K562 (cell line): ENCODE measurements at regions not wholly inside any gene's neighbourhood (a gene's known extent, or its start where the extent isn't known, plus 50 kb on each side); places are given as distances from the start of the nearest gene placed in this dataset.

Experiments
- ATAC-seq: fragments of 200-7000 bp; cut with Tn5 transposase; 3 replicates; pipeline ENCODE4 v1.9.1; 2020; ENCODE audit warnings: moderate library complexity
- BruUV-seq: library from RNA; stranded (reverse); fragments of 400-500 nt; replicated peaks from 2 replicates; lab custom pipeline; 2021; lab: Mats Ljungman, UMichigan
- CTCF ChIA-PET: fragments of 300-600 bp; formaldehyde crosslinking; extraction: SDS; loops from one replicate; lab custom pipeline; 2021; ENCODE audit warnings: low intra/inter-chr PET ratio; lab: Yijun Ruan, JAX
- POLR2A ChIA-PET: fragments of 300-600, 350-650 bp; sonication (Branson Sonifier 250); formaldehyde crosslinking; extraction: SDS; loops from one replicate; lab custom pipeline; 2021; ENCODE audit warnings: antibody characterized with exemption, inconsistent platforms; lab: Yijun Ruan, JAX
- DNase-seq, 4 experiments: peaks; one replicate each; pipeline versions ENCODE4 v3.0.0 to v3.0.0-alpha.2; 2011 to 2018; ENCODE audit warnings: low spot score in 3 of 4, mixed read lengths in 3 of 4; ENCODE audit errors: extremely low read depth in 1 of 4
- FAIRE-seq: peaks from 2 replicates; lab custom pipeline; 2011; peaks lifted over from hg19 to GRCh38; lab: Jason Lieb, UNC
- H2AFZ ChIP-seq: 2 replicates; pipeline ENCODE4 v1.6.0; 2011; ENCODE audit warnings: low read depth, low read length, control low read depth, inconsistent platforms
- H3K27ac ChIP-seq: fragments of 200-600 bp; 3 replicates; pipeline ENCODE4 v1.8.0; 2011; ENCODE audit warnings: low read depth, mild to moderate bottlenecking, control low read depth, inconsistent platforms, low read length, moderate library complexity, mixed read lengths; ENCODE audit errors: extremely low read depth
- H3K27me3 ChIP-seq, 2 experiments: fragments of 300-600 bp in 1 of 2; 2 replicates in 1 of 2; 3 replicates in 1 of 2; pipeline versions ENCODE4 v1.6.0 to v1.8.0; 2011; ENCODE audit warnings: inconsistent platforms in 2 of 2, low read length in 2 of 2, mild to moderate bottlenecking in 1 of 2, mixed read lengths in 1 of 2, moderate library complexity in 1 of 2; ENCODE audit not compliant: control insufficient read depth in 2 of 2, insufficient read depth in 2 of 2
- H3K36me3 ChIP-seq: fragments of 300-600 bp; 3 replicates; pipeline ENCODE4 v1.8.0; 2011; ENCODE audit warnings: mild to moderate bottlenecking, low read length, inconsistent platforms; ENCODE audit not compliant: control insufficient read depth, insufficient read depth
- H3K4me1 ChIP-seq, 2 experiments: fragments of 200-600 bp in 1 of 2; replicated peaks in 1 of 2; 2 replicates in 1 of 2; 3 replicates in 1 of 2; pipeline versions ENCODE4 v1.5.1 to v1.8.0; 2011; ENCODE audit warnings: inconsistent platforms in 2 of 2, low read length in 2 of 2, mild to moderate bottlenecking in 1 of 2, mixed read lengths in 1 of 2, moderate library complexity in 1 of 2; ENCODE audit not compliant: control insufficient read depth in 2 of 2, insufficient read depth in 2 of 2
- H3K4me2 ChIP-seq: 2 replicates; pipeline ENCODE4 v1.6.1; 2011; ENCODE audit warnings: low read length, control low read depth, inconsistent platforms, mixed read lengths; ENCODE audit not compliant: insufficient read depth
- H3K4me3 ChIP-seq: fragments of 200-600 bp; sonication (generic), shearing (Covaris generic); 2 replicates; pipeline ENCODE4 v1.5.1; 2016; ENCODE audit warnings: control low read depth, inconsistent platforms
- H3K79me2 ChIP-seq: fragments of 200-600 bp; 3 replicates; pipeline ENCODE4 v1.8.0; 2011; ENCODE audit warnings: low read length, inconsistent platforms; ENCODE audit not compliant: control insufficient read depth, insufficient read depth
- H3K9ac ChIP-seq, 2 experiments: 2 replicates each; pipeline versions ENCODE4 v1.6.0 to v1.6.1; 2011; ENCODE audit warnings: low read depth in 2 of 2, low read length in 2 of 2, control low read depth in 1 of 2, inconsistent platforms in 1 of 2, mild to moderate bottlenecking in 1 of 2, mixed read lengths in 1 of 2; ENCODE audit not compliant: insufficient read depth in 1 of 2
- H3K9me1 ChIP-seq: one replicate; pipeline ENCODE4 v1.6.0; 2011; ENCODE audit warnings: inconsistent platforms, mild to moderate bottlenecking, low read length, moderate library complexity; ENCODE audit not compliant: control insufficient read depth, insufficient read depth
- H3K9me3 ChIP-seq: replicated peaks from 2 replicates; pipeline ENCODE4 v1.5.1; 2011; ENCODE audit warnings: low read depth, low read length, inconsistent platforms; ENCODE audit not compliant: control insufficient read depth, insufficient read depth
- H4K20me1 ChIP-seq: replicated peaks from 2 replicates; pipeline ENCODE4 v1.6.1; 2011; ENCODE audit warnings: low read length, inconsistent platforms, mixed read lengths; ENCODE audit not compliant: control insufficient read depth, insufficient read depth
- CEBPG ChIP-seq, 3 experiments: fragments of 200-800 bp in 1 of 3; sonication (Bioruptor generic) in 1 of 3; sonication (generic) in 1 of 3; formaldehyde crosslinking in 1 of 3; IDR thresholded peaks in 2 of 3; conservative IDR thresholded peaks in 1 of 3; 2 replicates each; pipeline versions ENCODE4 v1.6.1 to v1.8.0; 2016 to 2022; ENCODE audit warnings: missing compliant biosample characterization in 2 of 3, missing genetic modification characterization in 2 of 3, mild to moderate bottlenecking in 1 of 3, missing genetic modification reagents in 1 of 3
- GATAD2B ChIP-seq: fragments of 450-650 bp; IDR thresholded peaks from 2 replicates; pipeline ENCODE4 v1.6.1; 2017; ENCODE audit warnings: mild to moderate bottlenecking, borderline replicate concordance
- JUNB ChIP-seq: fragments of 450-650 bp; formaldehyde crosslinking; conservative IDR thresholded peaks from 2 replicates; pipeline ENCODE4 v1.4.0; 2020; ENCODE audit warnings: mild to moderate bottlenecking
- PCBP1 ChIP-seq: fragments of 200-400 bp; formaldehyde crosslinking; IDR thresholded peaks from 2 replicates; pipeline ENCODE4 v1.6.1; 2018; ENCODE audit warnings: mild to moderate bottlenecking, low read depth, low read length; ENCODE audit not compliant: poor library complexity, severe bottlenecking
- PHB ChIP-seq: fragments of 250-450 bp; sonication (Bioruptor Pico); IDR thresholded peaks from 2 replicates; pipeline ENCODE4 v1.5.0; 2021
- POLR2A ChIP-seq: fragments of 450-650 bp; conservative IDR thresholded peaks from 2 replicates; pipeline ENCODE4 v1.6.1; 2016
- POLR2G ChIP-seq: fragments of 200-400 bp; formaldehyde crosslinking; IDR thresholded peaks from 2 replicates; pipeline ENCODE4 v1.6.1; 2017; ENCODE audit warnings: low read depth, mild to moderate bottlenecking, antibody characterized with exemption, low read length, moderate library complexity
- PRMT5 ChIP-seq: sonication (generic); formaldehyde crosslinking; IDR thresholded peaks from 2 replicates; pipeline ENCODE4 v1.5.0; 2020; ENCODE audit warnings: missing genetic modification reagents
- RBFOX2 ChIP-seq: fragments of 200-400 bp; formaldehyde crosslinking; IDR thresholded peaks from 2 replicates; pipeline ENCODE4 v1.6.1; 2017; ENCODE audit warnings: low read depth, mild to moderate bottlenecking, low read length, moderate library complexity
- SMC3 ChIP-seq: conservative IDR thresholded peaks from 2 replicates; pipeline ENCODE4 v1.6.1; 2011; ENCODE audit warnings: low read depth, low read length, improper control_type of control experiment; ENCODE audit not compliant: insufficient read depth
- ZNF24 ChIP-seq: fragments of 450-650 bp; IDR thresholded peaks from 2 replicates; pipeline ENCODE4 v1.6.1; 2016
- ZNF445 ChIP-seq: fragments of 250-450 bp; sonication (Bioruptor Pico); IDR thresholded peaks from 2 replicates; pipeline ENCODE4 v1.4.0; 2020; ENCODE audit warnings: low read depth, mild to moderate bottlenecking, moderate library complexity
- ZNF696 ChIP-seq: fragments of 250-450 bp; sonication (Bioruptor Pico); conservative IDR thresholded peaks from 2 replicates; pipeline ENCODE4 v1.4.0; 2020; ENCODE audit warnings: mild to moderate bottlenecking, moderate library complexity
- WGBS: fragments of 100-300 bp; shearing (Covaris generic); methylation state at CpG from one replicate; pipeline ENCODE4 v1.1.6; 2016; ENCODE audit warnings: low coverage, mixed read lengths; ENCODE audit not compliant: insufficient coverage; ENCODE audit errors: missing lambda C conversion rate; 5-methylcytosine and 5-hydroxymethylcytosine counted together
- in situ Hi-C: fragments of 300-500 bp; cut with MboI; formaldehyde crosslinking; loops from 4 replicates; pipeline ENCODE4 v1.15.0; 2018; ENCODE audit warnings: inconsistent platforms, mixed read lengths
- intact Hi-C: fragments of 100-400 bp; cut with micrococcal nuclease; formaldehyde crosslinking; loops from 2 replicates; pipeline ENCODE4 v1.14.2; 2022

DNA sequence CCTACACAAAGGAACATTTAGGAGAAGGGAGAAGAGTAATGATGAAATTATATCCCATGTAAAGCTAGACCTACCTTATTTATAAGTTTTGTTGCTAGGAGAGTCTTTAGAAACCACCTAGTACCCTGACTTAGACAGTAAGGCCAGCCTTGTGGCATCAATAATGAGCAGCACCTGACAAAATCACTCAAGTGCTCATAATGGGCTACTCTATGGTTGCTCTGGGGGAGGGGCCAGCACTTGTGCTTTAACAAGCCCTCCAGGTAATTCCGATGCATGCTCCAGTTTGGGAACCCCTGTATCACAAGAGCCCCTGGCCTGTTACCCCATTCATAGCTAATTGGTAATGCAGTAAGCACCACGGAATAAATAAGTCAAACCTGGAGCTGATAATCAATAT is 102.9 kb upstream of the ALK start:
- Histone ChIP-seq H3K27ac (no peak overlapping the region), H3K4me2 (no peak overlapping the region), H3K9ac (no peak overlapping the region), H2AFZ (no peak overlapping the region), H3K79me2 (no peaks in the 10 kb centered on the region), H3K4me3 (no peak overlapping the region), H3K9me1 (no peaks in the 10 kb centered on the region), H4K20me1 (peaks cover 9% of the 10 kb centered on the region; the same call in 1 of the 2 replicates), H3K9me3 (no peaks in the 10 kb centered on the region), H3K36me3 (no peaks in the 10 kb centered on the region), H3K27me3 (peaks cover 0 to 8% of the 10 kb centered on the region in 2 experiments; a peak in 3 of 5 replicates), H3K4me1 (no peaks in the 10 kb centered on the region)
- CTCF ChIA-PET: no interaction called here
- in situ Hi-C loops: no loop called here
- no peak for ATAC-seq
- FAIRE-seq: no peak
- BruUV-seq: no TSS peak
- POLR2A ChIA-PET: no interaction called here
- WGBS: 0% methylated on average over 2 of the region's 2 CpGs
- intact Hi-C loops: no loop called here
- no peak for TF ChIP-seq GATAD2B
- no peak for TF ChIP-seq SMC3
- no peak for TF ChIP-seq POLR2A
- no peak for TF ChIP-seq PHB (CRISPR knock-in tag)
- DNase-seq: no peak

DNA sequence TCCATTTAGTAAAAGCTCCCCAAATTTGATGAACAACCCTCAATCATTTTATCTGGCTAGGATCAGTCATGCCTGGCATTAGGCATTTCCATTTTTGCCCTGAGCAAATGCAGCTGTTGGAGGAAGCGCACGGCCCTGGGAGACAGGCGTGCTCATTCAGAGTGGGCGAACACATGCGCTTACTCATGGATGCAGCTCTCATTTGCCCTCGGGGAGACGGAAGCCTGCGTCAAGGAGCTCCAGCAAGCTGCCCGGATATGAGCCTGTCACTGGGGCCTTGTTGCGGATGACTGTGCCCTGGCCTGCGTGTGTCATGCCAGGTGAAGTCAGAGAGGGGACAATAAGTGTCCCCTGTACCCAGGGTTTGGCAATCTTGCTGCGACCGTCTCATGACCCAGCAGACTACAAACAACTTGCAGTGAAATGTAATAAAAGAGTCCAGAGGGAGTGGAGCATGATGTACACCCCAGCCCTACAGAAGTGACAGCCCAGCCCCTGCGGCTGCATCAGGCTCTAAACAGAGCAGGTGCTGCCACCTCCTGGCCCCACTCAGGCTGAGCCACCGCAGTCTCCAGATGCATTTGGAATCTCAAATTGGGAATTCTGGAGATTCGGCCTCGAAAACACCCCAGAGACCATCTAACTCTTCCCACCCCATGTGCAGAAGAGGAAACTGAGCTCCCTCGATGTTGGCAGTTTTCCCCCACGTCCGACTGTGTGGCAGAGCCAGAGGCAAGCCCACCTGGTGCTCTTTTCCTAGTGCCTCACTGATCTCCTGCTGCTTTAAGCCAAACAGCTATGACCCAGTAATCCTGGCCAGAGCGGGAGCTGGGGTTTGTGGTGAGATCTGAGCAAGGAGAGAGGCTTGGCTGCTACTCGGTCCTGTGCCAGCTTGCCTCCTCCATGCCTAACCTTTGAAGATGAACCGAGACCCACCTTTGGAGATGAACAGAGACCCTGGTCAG is 105.0 kb upstream of the ALK start:
- peak; percentile 70 for FAIRE-seq
- BruUV-seq: no TSS peak
- Histone ChIP-seq H3K9ac (0 out of 4 replicates have a peak overlapping the region, but pooled peaks of 1 of the 2 experiments have one; percentile 61), H3K4me1 (no peaks in the 10 kb centered on the region), H3K27ac (no peak overlapping the region), H3K27me3 (peaks cover 0 to 3% of the 10 kb centered on the region in 2 experiments; a peak in 3 of 5 replicates), H3K9me3 (no peaks in the 10 kb centered on the region), H3K9me1 (no peaks in the 10 kb centered on the region), H3K36me3 (no peaks in the 10 kb centered on the region), H3K4me3 (no peak overlapping the region), H2AFZ (0 out of 2 replicates have a peak overlapping the region, but pooled peaks have one; percentile 2), H3K4me2 (peak overlapping the region; percentile 37; the same call in 1 of the 2 replicates), H4K20me1 (peaks cover 9% of the 10 kb centered on the region; the same call in 1 of the 2 replicates), H3K79me2 (no peaks in the 10 kb centered on the region)
- ATAC-seq: peak; percentile 98
- peak; percentile 45 to 67 (median 58) for DNase-seq
- POLR2A ChIA-PET: no interaction called here
- intact Hi-C loops (loop anchor here (2.0 to 5.0 kb wide), 2 partner anchors 104 to 584 kb away; no protein-coding TSS in a partner anchor), in situ Hi-C loops (no loop called here)
- CTCF ChIA-PET: interaction anchor here (0.7 to 1.8 kb wide), 4 partner anchors 103 to 1069 kb away, joined by 3 to 10 read pairs (median 4); no protein-coding TSS in a partner anchor
- 8% methylated on average over 21 of the region's 23 CpGs for WGBS
- TF ChIP-seq CEBPG (CRISPR knock-in tag; IDR thresholded peaks at IDR 0.05): no peak
- TF ChIP-seq CEBPG (tag; conservative IDR thresholded peaks at IDR 0.05 in 1 of 2, IDR thresholded peaks at IDR 0.05 in 1 of 2): no peak
- TF ChIP-seq JUNB: no peak
- no peak for TF ChIP-seq ZNF696 (CRISPR knock-in tag)
- TF ChIP-seq PCBP1: no peak
- TF ChIP-seq PRMT5: no peak
- TF ChIP-seq RBFOX2: no peak
- TF ChIP-seq ZNF445 (CRISPR knock-in tag): no peak
- no peak for TF ChIP-seq ZNF24
- no peak for TF ChIP-seq POLR2G
